PC-3 (cell line): ENCODE measurements at regions not wholly inside any gene's neighbourhood (a gene's known extent, or its start where the extent isn't known, plus 50 kb on each side); places are given as distances from the start of the nearest gene placed in this dataset.

Source experiments
- ATAC-seq: fragments of 200-7000 bp; cut with Tn5 transposase; 2 replicates; pipeline ENCODE4 v1.9.1; 2020; ENCODE audit warnings: mild to moderate bottlenecking, moderate library complexity
- BruUV-seq: library from RNA; stranded (reverse); fragments of 400-500 nt; replicated peaks from 2 replicates; lab custom pipeline; 2021; lab: Mats Ljungman, UMichigan
- CTCF ChIA-PET: fragments of 300-600 bp; sonication (Branson Sonifier 250); formaldehyde crosslinking; loops from one replicate; lab custom pipeline; 2022; ENCODE audit warnings: antibody characterized with exemption; lab: Charles Lee
- POLR2A ChIA-PET: fragments of 300-600 bp; sonication (Branson Sonifier 250); formaldehyde crosslinking; loops from one replicate; lab custom pipeline; 2022; ENCODE audit warnings: antibody characterized with exemption; ENCODE audit not compliant: unreplicated experiment; lab: Charles Lee
- DNase-seq: peaks from one replicate; pipeline ENCODE4 v3.0.0-alpha.2; 2015
- H2AFZ ChIP-seq: fragments of 300-600 bp; sonication (generic); 2 replicates; pipeline ENCODE4 v1.6.0; 2016; ENCODE audit warnings: antibody characterized with exemption, low read length
- H3F3A ChIP-seq: fragments of 300-600 bp; sonication (generic); one replicate; pipeline ENCODE4 v1.6.0; 2017; ENCODE audit warnings: antibody characterized with exemption, low read length, control low read depth, mild to moderate bottlenecking; ENCODE audit not compliant: unreplicated experiment
- H3K27ac ChIP-seq: fragments of 300-600 bp; sonication (generic); 2 replicates; pipeline ENCODE4 v1.5.1; 2016; ENCODE audit warnings: mild to moderate bottlenecking, low read length
- H3K27me3 ChIP-seq: fragments of 300-600 bp; sonication (generic); 2 replicates; pipeline ENCODE4 v1.6.1; 2016; ENCODE audit warnings: low read length, mixed read lengths
- H3K36me3 ChIP-seq: fragments of 300-600 bp; sonication (generic); 2 replicates; pipeline ENCODE4 v1.6.1; 2016; ENCODE audit warnings: low read depth, mixed run types, low read length, mixed read lengths
- H3K4me1 ChIP-seq: fragments of 300-600 bp; sonication (generic); 2 replicates; pipeline ENCODE4 v1.5.1; 2016; ENCODE audit warnings: low read length; ENCODE audit not compliant: insufficient read depth
- H3K4me2 ChIP-seq: fragments of 300-600 bp; sonication (generic); 2 replicates; pipeline ENCODE4 v1.6.0; 2016; ENCODE audit warnings: low read length
- H3K4me3 ChIP-seq: fragments of 300-600 bp; sonication (generic); 2 replicates; pipeline ENCODE4 v1.5.1; 2016; ENCODE audit warnings: mild to moderate bottlenecking, low read length, mixed read lengths
- H3K79me2 ChIP-seq: fragments of 300-600 bp; sonication (generic); 2 replicates; pipeline ENCODE4 v1.6.1; 2017; ENCODE audit warnings: low read length, mixed read lengths
- H3K9ac ChIP-seq: fragments of 300-600 bp; sonication (generic); 2 replicates; pipeline ENCODE4 v1.6.0; 2016; ENCODE audit warnings: mild to moderate bottlenecking, low read length
- H3K9me2 ChIP-seq: fragments of 300-600 bp; sonication (generic); replicated peaks from 2 replicates; pipeline ENCODE4 v1.6.1; 2016; ENCODE audit warnings: mixed run types, low read length, mixed read lengths
- H3K9me3 ChIP-seq: fragments of 300-600 bp; sonication (generic); 2 replicates; pipeline ENCODE4 v1.6.1; 2016; ENCODE audit warnings: low read length, mixed read lengths
- H4K20me1 ChIP-seq: fragments of 300-600 bp; sonication (generic); 2 replicates; pipeline ENCODE4 v1.6.1; 2016; ENCODE audit warnings: low read length, mixed read lengths
- CTCF ChIP-seq: fragments of 300-600 bp; sonication (generic); conservative IDR thresholded peaks from 2 replicates; pipeline ENCODE4 v1.5.1; 2017; ENCODE audit warnings: antibody characterized with exemption, low read depth, mild to moderate bottlenecking, low read length
- EZH2 ChIP-seq: fragments of 300-600 bp; sonication (generic); IDR thresholded peaks from one replicate; pipeline ENCODE4 v1.6.1; 2017; ENCODE audit warnings: antibody characterized with exemption, mild to moderate bottlenecking, low read length; ENCODE audit not compliant: unreplicated experiment
- EZH2phosphoT487 ChIP-seq: fragments of 300-600 bp; sonication (generic); IDR thresholded peaks from 2 replicates; pipeline ENCODE4 v1.6.1; 2018; ENCODE audit warnings: mild to moderate bottlenecking, antibody characterized with exemption, low read length, borderline replicate concordance
- intact Hi-C: fragments of 100-400 bp; cut with micrococcal nuclease; formaldehyde crosslinking; loops from 2 replicates; pipeline ENCODE4 v1.9.0; 2023

- ChIA-PET POLR2A (no interaction called here), CTCF (no interaction called here)
- DNase-seq = no peak
- Histone ChIP-seq H3K27ac (no peak overlapping the region), H3K9me3 (no peaks in the 10 kb centered on the region), H3K4me3 (no peak overlapping the region), H4K20me1 (no peaks in the 10 kb centered on the region), H3K9ac (no peak overlapping the region), H2AFZ (no peak overlapping the region), H3K79me2 (no peaks in the 10 kb centered on the region), H3K4me1 (no peaks in the 10 kb centered on the region), H3F3A (no peaks in the 10 kb centered on the region), H3K9me2 (no peaks in the 10 kb centered on the region), H3K36me3 (no peaks in the 10 kb centered on the region), H3K4me2 (no peak overlapping the region), H3K27me3 (no peaks in the 10 kb centered on the region)
- BruUV-seq = no TSS peak
- intact Hi-C loops = no loop called here
- TF ChIP-seq CTCF = no peak
- no peak for TF ChIP-seq EZH2
- TF ChIP-seq EZH2phosphoT487 = no peak
- ATAC-seq = no peak
Observed at GRCh38 chr6:21664314-21665109, 71.0 kb downstream of the SOX4 start.

- Histone ChIP-seq H3K9me3 (no peaks in the 10 kb centered on the region), H3K36me3 (no peaks in the 10 kb centered on the region), H3K4me3 (no peak overlapping the region), H3K4me2 (no peak overlapping the region), H3K4me1 (no peaks in the 10 kb centered on the region), H3K9ac (no peak overlapping the region), H3K27me3 (no peaks in the 10 kb centered on the region), H3K9me2 (no peaks in the 10 kb centered on the region), H3F3A (no peaks in the 10 kb centered on the region), H3K27ac (no peak overlapping the region), H4K20me1 (no peaks in the 10 kb centered on the region), H2AFZ (no peak overlapping the region), H3K79me2 (no peaks in the 10 kb centered on the region)
- DNase-seq = no peak
- POLR2A ChIA-PET = no interaction called here
- intact Hi-C loops = no loop called here
- CTCF ChIA-PET = no interaction called here
- TF ChIP-seq CTCF (no peak), EZH2 (no peak), EZH2phosphoT487 (no peak)
- ATAC-seq = no peak
- no TSS peak for BruUV-seq
Observed at GRCh38 chr6:21665110-21665391, 71.5 kb downstream of the SOX4 start.

GRCh38 chr6:21665392-21666200 is 72.0 kb downstream of the SOX4 start:
- ChIA-PET CTCF (no interaction called here), POLR2A (no interaction called here)
- TF ChIP-seq EZH2 = no peak
- TF ChIP-seq CTCF = no peak
- no peak for TF ChIP-seq EZH2phosphoT487
- no peaks in the 10 kb centered on the region for H3K36me3 ChIP-seq
- intact Hi-C loops = no loop called here
- ATAC-seq (no peak), DNase-seq (no peak)
- no peaks in the 10 kb centered on the region for H3K9me3 ChIP-seq
- no TSS peak for BruUV-seq
- no peaks in the 10 kb centered on the region for H3K27me3 ChIP-seq
- H4K20me1 ChIP-seq = no peaks in the 10 kb centered on the region
- H3K79me2 ChIP-seq = no peaks in the 10 kb centered on the region
- 0 out of 2 replicates have a peak overlapping the region, but pooled peaks have one; percentile 53 for H2AFZ ChIP-seq
- H3F3A ChIP-seq = no peaks in the 10 kb centered on the region
- peak overlapping the region; percentile 57 for H3K4me3 ChIP-seq
- H3K9me2 ChIP-seq = no peaks in the 10 kb centered on the region
- no peak overlapping the region for H3K9ac ChIP-seq
- H3K4me1 ChIP-seq = no peaks in the 10 kb centered on the region
- no peak overlapping the region for H3K27ac ChIP-seq
- peak overlapping the region; percentile 78 for H3K4me2 ChIP-seq
